CD8-positive, alpha-beta memory T cell (primary cell): ENCODE measurements at regions not wholly inside any gene's neighbourhood (a gene's known extent, or its start where the extent isn't known, plus 50 kb on each side); places are given as distances from the start of the nearest gene placed in this dataset.

Experiments
- CTCF ChIA-PET: fragments of 350-600 bp; sonication (Branson Sonifier 250); formaldehyde crosslinking; loops from one replicate; lab custom pipeline; 2021; ENCODE audit warnings: antibody characterized with exemption; lab: Charles Lee
- POLR2A ChIA-PET: fragments of 350-600 bp; sonication (Branson Sonifier 250); formaldehyde crosslinking; loops from one replicate; lab custom pipeline; 2021; ENCODE audit warnings: antibody characterized with exemption; lab: Charles Lee
- DNase-seq, 5 donors: peaks; one replicate each; pipeline versions ENCODE4 v3.0.0 to v3.0.0-alpha.2; 2020 to 2022; ENCODE audit warnings: mixed read lengths in 1 of 5
- H3K27ac ChIP-seq: one replicate; pipeline ENCODE4 v1.7.0; 2013; ENCODE audit warnings: low read depth, mild to moderate bottlenecking, low read length, moderate library complexity
- H3K27me3 ChIP-seq: 2 replicates; pipeline ENCODE4 v1.7.0; 2013; ENCODE audit warnings: low read length, mild to moderate bottlenecking; ENCODE audit not compliant: insufficient read depth, poor library complexity, severe bottlenecking
- H3K36me3 ChIP-seq: 2 replicates; pipeline ENCODE4 v1.7.0; 2013; ENCODE audit warnings: mild to moderate bottlenecking, low read length, moderate library complexity; ENCODE audit not compliant: insufficient read depth
- H3K4me1 ChIP-seq: 2 replicates; pipeline ENCODE4 v1.7.0; 2013; ENCODE audit warnings: mild to moderate bottlenecking, low read length, moderate library complexity; ENCODE audit not compliant: insufficient read depth
- H3K4me3 ChIP-seq: 2 replicates; pipeline ENCODE4 v1.7.0; 2013; ENCODE audit warnings: mild to moderate bottlenecking, low read length
- H3K9me3 ChIP-seq: 2 replicates; pipeline ENCODE4 v1.7.0; 2013; ENCODE audit warnings: mild to moderate bottlenecking, low read length
- H3K27ac Mint-ChIP-seq, 8 donors: one replicate each; pipeline ENCODE4 v1.8.0; 2020 to 2021; ENCODE audit warnings: mixed read lengths in 8 of 8, mild to moderate bottlenecking in 6 of 8, inconsistent platforms in 3 of 8, moderate library complexity in 3 of 8
- H3K27me3 Mint-ChIP-seq, 2 donors: one replicate each; pipeline ENCODE4 v1.8.0; 2020 to 2021; ENCODE audit warnings: mixed read lengths in 2 of 2, mild to moderate bottlenecking in 1 of 2, moderate library complexity in 1 of 2
- H3K36me3 Mint-ChIP-seq, 3 donors: one replicate each; pipeline ENCODE4 v1.8.0; 2020 to 2021; ENCODE audit warnings: mixed read lengths in 3 of 3, inconsistent platforms in 1 of 3, mild to moderate bottlenecking in 1 of 3
- H3K4me1 Mint-ChIP-seq, 3 donors: one replicate each; pipeline ENCODE4 v1.8.0; 2020 to 2021; ENCODE audit warnings: mixed read lengths in 3 of 3, inconsistent platforms in 1 of 3, mild to moderate bottlenecking in 1 of 3
- H3K4me3 Mint-ChIP-seq, 7 donors: one replicate each; pipeline ENCODE4 v1.8.0; 2020 to 2021; ENCODE audit warnings: mixed read lengths in 7 of 7, mild to moderate bottlenecking in 6 of 7, moderate library complexity in 4 of 7, inconsistent platforms in 2 of 7
- H3K9me3 Mint-ChIP-seq, 5 donors: one replicate each; pipeline ENCODE4 v1.8.0; 2020 to 2022; ENCODE audit warnings: mixed read lengths in 5 of 5, mild to moderate bottlenecking in 3 of 5, moderate library complexity in 2 of 5, inconsistent platforms in 1 of 5

DNA sequence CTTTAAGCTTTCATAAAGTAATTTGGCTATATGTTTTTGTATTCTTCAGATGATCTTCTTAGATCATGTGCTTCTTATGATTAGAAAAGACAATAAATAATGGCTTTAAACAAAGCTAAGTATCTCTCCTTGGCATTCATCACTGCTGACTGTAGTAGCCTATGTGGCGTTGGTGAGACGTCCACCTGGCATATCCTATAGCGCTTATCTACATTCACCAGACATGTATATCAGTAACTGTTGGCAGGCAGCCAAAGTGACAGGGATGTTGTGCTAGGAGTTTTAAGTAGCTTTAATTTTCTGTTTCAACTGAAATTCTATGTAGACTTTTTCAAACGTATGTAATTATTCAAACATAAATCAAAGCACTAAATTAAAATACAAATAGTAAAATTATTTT is 276.4 kb downstream of the IL15 start:
- Mint-ChIP-seq H3K9me3 (no peaks in the 10 kb centered on the region), H3K27ac (no peak overlapping the region), H3K36me3 (no peaks in the 10 kb centered on the region), H3K27me3 (peaks cover 2 to 7% of the 10 kb centered on the region in 2 donors), H3K4me1 (no peaks in the 10 kb centered on the region), H3K4me3 (no peak overlapping the region)
- Histone ChIP-seq H3K27me3 (no peaks in the 10 kb centered on the region), H3K36me3 (no peaks in the 10 kb centered on the region), H3K9me3 (no peaks in the 10 kb centered on the region), H3K4me3 (no peak overlapping the region), H3K4me1 (no peaks in the 10 kb centered on the region), H3K27ac (no peak overlapping the region)
- CTCF ChIA-PET = no interaction called here
- no peak for DNase-seq
- POLR2A ChIA-PET = no interaction called here

DNA sequence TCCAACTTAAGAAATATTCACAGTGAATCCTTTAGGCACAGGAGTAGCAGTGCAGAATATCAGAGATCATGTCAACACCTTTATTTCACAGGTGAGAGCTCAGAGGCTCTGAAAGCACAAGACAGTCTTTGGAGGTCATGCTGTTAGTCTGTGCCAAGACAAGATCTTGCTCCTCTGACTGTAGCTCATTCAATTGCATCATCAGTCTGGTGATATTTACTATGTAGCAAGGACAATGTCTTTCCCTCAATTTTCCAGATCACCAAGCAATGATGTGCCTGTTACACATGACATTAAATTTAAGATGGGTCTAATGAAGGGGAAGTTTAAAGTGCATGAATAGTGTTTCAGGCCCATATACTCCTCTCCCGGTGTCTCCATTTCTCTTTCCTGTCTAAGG is 277.5 kb downstream of the IL15 start:
- Histone ChIP-seq H3K4me1 (no peaks in the 10 kb centered on the region), H3K4me3 (no peak overlapping the region), H3K36me3 (no peaks in the 10 kb centered on the region), H3K27me3 (no peaks in the 10 kb centered on the region), H3K27ac (no peak overlapping the region), H3K9me3 (no peaks in the 10 kb centered on the region)
- no peaks in the 10 kb centered on the region for H3K9me3 Mint-ChIP-seq
- H3K36me3 Mint-ChIP-seq = no peaks in the 10 kb centered on the region
- no peak overlapping the region for H3K27ac Mint-ChIP-seq
- H3K27me3 Mint-ChIP-seq = no peaks in the 10 kb centered on the region
- no peak for DNase-seq
- H3K4me3 Mint-ChIP-seq = no peak overlapping the region
- ChIA-PET POLR2A (no interaction called here), CTCF (no interaction called here)
- no peaks in the 10 kb centered on the region for H3K4me1 Mint-ChIP-seq

DNA sequence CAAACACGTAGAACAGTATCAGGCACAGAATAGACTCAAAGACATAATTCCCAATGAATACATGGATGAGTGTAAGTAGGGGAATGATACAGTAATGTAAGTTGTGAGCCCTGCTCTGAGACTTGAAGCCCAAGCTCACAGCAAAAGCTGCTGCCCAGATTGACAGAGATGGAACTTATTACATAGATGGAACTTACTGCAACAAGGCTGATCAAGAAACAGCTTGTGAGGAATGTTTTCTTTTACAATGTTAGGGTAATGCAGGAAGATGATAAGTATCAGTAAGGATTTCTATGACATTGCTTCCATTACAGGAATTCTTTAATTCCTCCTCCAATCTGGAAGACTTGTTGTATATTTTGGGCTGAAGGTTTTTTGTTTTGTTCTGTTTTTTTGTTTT is 278.4 kb downstream of the IL15 start:
- no peaks in the 10 kb centered on the region for H3K27me3 ChIP-seq
- H3K4me1 ChIP-seq = no peaks in the 10 kb centered on the region
- no peak overlapping the region for H3K4me3 ChIP-seq
- H3K9me3 ChIP-seq = no peaks in the 10 kb centered on the region
- Mint-ChIP-seq H3K27me3 (no peaks in the 10 kb centered on the region), H3K9me3 (no peaks in the 10 kb centered on the region), H3K4me3 (no peak overlapping the region), H3K36me3 (no peaks in the 10 kb centered on the region), H3K4me1 (no peaks in the 10 kb centered on the region), H3K27ac (no peak overlapping the region)
- ChIA-PET CTCF (no interaction called here), POLR2A (no interaction called here)
- DNase-seq = no peak
- no peaks in the 10 kb centered on the region for H3K36me3 ChIP-seq
- H3K27ac ChIP-seq = no peak overlapping the region

DNA sequence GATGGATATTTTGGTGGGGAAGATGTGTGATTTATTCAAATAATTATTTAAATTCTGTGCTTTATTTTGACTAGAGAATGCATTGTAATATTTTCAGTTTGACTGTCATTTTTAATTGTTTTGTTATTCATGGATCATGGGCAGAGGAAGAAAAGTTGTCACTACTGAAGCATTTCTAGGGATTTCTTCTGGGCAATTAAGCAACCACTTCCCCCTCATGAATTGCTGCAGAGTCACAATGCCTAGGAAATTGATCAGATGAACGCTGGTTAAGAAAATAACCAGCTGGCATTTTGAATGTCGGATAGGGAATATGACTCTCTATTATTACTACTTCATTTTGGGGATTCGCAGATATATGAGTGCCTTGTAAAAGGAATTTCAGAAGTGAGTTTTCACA is 283.3 kb downstream of the IL15 start:
- DNase-seq = no peak
- no peak overlapping the region for H3K4me3 Mint-ChIP-seq
- H3K27me3 Mint-ChIP-seq = peaks cover 0 to 2% of the 10 kb centered on the region in 2 donors
- no peak overlapping the region for H3K4me3 ChIP-seq
- no peaks in the 10 kb centered on the region for H3K27me3 ChIP-seq
- H3K4me1 ChIP-seq = no peaks in the 10 kb centered on the region
- no peaks in the 10 kb centered on the region for H3K9me3 Mint-ChIP-seq
- POLR2A ChIA-PET = no interaction called here
- H3K9me3 ChIP-seq = no peaks in the 10 kb centered on the region
- H3K4me1 Mint-ChIP-seq = no peaks in the 10 kb centered on the region
- H3K36me3 Mint-ChIP-seq = no peaks in the 10 kb centered on the region
- H3K36me3 ChIP-seq = no peaks in the 10 kb centered on the region
- H3K27ac Mint-ChIP-seq = no peak overlapping the region
- CTCF ChIA-PET = no interaction called here
- no peak overlapping the region for H3K27ac ChIP-seq

DNA sequence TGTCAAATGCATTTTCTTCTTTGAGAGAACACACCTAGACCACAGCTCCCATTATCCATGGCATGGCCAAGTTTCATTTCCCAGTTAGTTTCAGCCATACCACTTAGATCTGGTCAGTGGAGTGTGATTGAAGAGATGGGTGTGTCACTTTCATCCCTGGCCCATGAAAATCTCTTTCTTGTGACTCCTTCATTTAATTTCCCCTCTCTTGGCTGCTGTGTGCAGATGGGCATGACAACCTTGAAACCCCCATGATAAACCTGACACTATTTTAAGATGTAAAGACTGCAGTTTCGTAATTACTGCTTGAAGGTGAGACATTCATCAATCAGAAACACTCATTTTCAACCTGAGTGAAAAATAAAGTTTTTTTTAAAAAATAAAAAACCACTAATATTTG is 284.9 kb downstream of the IL15 start:
- Histone ChIP-seq H3K27ac (no peak overlapping the region), H3K27me3 (no peaks in the 10 kb centered on the region), H3K4me1 (no peaks in the 10 kb centered on the region), H3K36me3 (no peaks in the 10 kb centered on the region), H3K9me3 (no peaks in the 10 kb centered on the region), H3K4me3 (no peak overlapping the region)
- Mint-ChIP-seq H3K4me1 (no peaks in the 10 kb centered on the region), H3K27me3 (peaks cover 2 to 3% of the 10 kb centered on the region in 2 donors), H3K36me3 (no peaks in the 10 kb centered on the region), H3K9me3 (no peaks in the 10 kb centered on the region), H3K27ac (no peak overlapping the region), H3K4me3 (no peak overlapping the region)
- CTCF ChIA-PET = no interaction called here
- DNase-seq = no peak
- POLR2A ChIA-PET = no interaction called here

DNA sequence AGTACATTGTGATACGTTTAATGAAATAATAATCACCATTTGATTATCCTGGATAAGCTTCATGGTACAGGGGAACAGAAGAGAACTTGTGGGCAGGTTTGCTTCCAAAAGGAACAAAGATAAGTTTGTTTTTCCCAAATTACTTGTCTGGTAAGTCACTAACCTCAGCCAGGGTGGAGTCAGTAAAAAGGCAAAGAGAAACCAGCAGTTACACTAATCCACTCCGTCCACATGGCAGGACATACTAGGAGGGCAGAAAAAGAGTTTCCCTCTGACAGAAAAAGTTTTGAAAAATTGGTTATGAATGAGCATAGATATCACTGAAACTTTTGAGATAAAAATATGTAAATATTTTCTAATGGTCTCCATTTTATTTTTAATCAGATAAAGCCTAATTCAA is 285.9 kb downstream of the IL15 start:
- H3K9me3 Mint-ChIP-seq = no peaks in the 10 kb centered on the region
- Histone ChIP-seq H3K9me3 (no peaks in the 10 kb centered on the region), H3K4me3 (no peak overlapping the region), H3K36me3 (no peaks in the 10 kb centered on the region), H3K27ac (no peak overlapping the region), H3K27me3 (no peaks in the 10 kb centered on the region), H3K4me1 (no peaks in the 10 kb centered on the region)
- H3K27ac Mint-ChIP-seq = no peak overlapping the region
- H3K36me3 Mint-ChIP-seq = no peaks in the 10 kb centered on the region
- ChIA-PET POLR2A (no interaction called here), CTCF (no interaction called here)
- no peak for DNase-seq
- peaks cover 2 to 3% of the 10 kb centered on the region in 2 donors for H3K27me3 Mint-ChIP-seq
- H3K4me1 Mint-ChIP-seq = no peaks in the 10 kb centered on the region
- H3K4me3 Mint-ChIP-seq = no peak overlapping the region

DNA sequence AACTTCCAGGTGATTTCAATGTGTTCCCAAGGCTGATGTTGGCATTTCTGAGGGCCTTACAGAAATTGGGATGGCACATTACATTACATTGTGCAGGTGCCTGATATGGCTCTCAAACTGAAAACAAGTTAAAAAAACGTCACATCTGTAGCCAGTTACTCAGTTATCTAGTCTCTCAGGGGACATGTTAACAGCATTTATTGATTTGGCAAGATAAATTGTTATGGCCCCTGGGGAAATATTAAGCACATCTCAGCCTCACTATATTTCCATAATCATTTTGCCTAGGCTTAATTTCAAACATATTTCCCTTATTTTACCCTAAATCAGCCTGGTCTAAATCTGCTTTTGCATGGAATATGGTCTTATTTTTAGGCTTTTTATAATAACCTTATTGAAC is 290.0 kb downstream of the IL15 start:
- Histone ChIP-seq H3K9me3 (no peaks in the 10 kb centered on the region), H3K27ac (no peak overlapping the region), H3K4me3 (no peak overlapping the region), H3K27me3 (no peaks in the 10 kb centered on the region), H3K36me3 (no peaks in the 10 kb centered on the region), H3K4me1 (no peaks in the 10 kb centered on the region)
- no peak overlapping the region for H3K27ac Mint-ChIP-seq
- CTCF ChIA-PET = no interaction called here
- H3K36me3 Mint-ChIP-seq = no peaks in the 10 kb centered on the region
- H3K4me3 Mint-ChIP-seq = no peak overlapping the region
- POLR2A ChIA-PET = no interaction called here
- peaks cover 0 to 3% of the 10 kb centered on the region in 2 donors for H3K27me3 Mint-ChIP-seq
- no peaks in the 10 kb centered on the region for H3K4me1 Mint-ChIP-seq
- H3K9me3 Mint-ChIP-seq = no peaks in the 10 kb centered on the region
- DNase-seq = no peak

DNA sequence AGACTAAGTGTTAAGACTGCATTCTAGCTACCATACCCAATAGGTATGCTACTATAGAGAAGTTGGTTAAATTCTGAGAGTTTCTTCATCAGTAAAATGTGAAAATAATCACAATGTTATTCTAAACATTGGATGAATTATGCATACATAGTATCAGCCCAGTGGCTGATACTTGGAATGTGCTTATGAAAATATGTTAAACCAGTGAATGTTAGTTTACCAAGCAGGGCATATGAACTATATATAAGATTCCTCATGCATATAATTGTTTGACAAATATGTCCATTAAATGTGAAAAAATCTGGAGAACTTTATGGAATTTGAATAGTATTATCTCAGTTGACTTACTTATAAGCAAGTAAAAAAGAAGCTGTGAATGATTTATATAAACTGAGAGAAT is 296.1 kb downstream of the IL15 start:
- Histone ChIP-seq H3K4me3 (no peak overlapping the region), H3K9me3 (peaks cover 4% of the 10 kb centered on the region), H3K36me3 (no peaks in the 10 kb centered on the region), H3K4me1 (no peaks in the 10 kb centered on the region), H3K27ac (no peak overlapping the region), H3K27me3 (no peaks in the 10 kb centered on the region)
- Mint-ChIP-seq H3K27ac (no peak overlapping the region), H3K9me3 (peaks cover 1 to 11% (median 3%) of the 10 kb centered on the region in 5 donors), H3K36me3 (no peaks in the 10 kb centered on the region), H3K27me3 (no peaks in the 10 kb centered on the region), H3K4me1 (no peaks in the 10 kb centered on the region), H3K4me3 (no peak overlapping the region)
- ChIA-PET CTCF (no interaction called here), POLR2A (no interaction called here)
- no peak for DNase-seq

DNA sequence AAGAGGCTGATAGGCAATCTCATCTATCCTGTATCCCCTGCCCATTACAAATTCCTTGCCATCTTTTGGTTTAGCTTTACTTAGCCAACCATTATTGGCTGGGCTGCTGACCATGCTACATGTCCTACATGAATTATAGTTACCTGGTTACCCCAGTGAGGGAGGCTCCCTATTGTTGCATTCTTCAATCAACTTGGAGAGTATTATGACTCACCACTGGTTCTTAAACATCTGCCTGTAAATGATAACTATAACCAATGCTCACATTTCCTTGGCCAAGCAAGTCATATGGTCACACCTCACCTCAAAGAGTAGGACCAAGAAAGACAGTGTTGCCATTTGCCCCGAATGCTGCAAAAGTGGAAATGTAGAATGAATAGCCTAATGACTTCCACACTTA is 297.6 kb downstream of the IL15 start:
- Mint-ChIP-seq H3K36me3 (no peaks in the 10 kb centered on the region), H3K4me1 (no peaks in the 10 kb centered on the region), H3K4me3 (no peak overlapping the region), H3K27ac (no peak overlapping the region), H3K27me3 (no peaks in the 10 kb centered on the region), H3K9me3 (peaks cover 3 to 23% (median 11%) of the 10 kb centered on the region in 5 donors)
- Histone ChIP-seq H3K4me3 (no peak overlapping the region), H3K4me1 (no peaks in the 10 kb centered on the region), H3K27ac (no peak overlapping the region), H3K36me3 (no peaks in the 10 kb centered on the region), H3K27me3 (no peaks in the 10 kb centered on the region), H3K9me3 (peaks cover 4% of the 10 kb centered on the region)
- ChIA-PET CTCF (no interaction called here), POLR2A (no interaction called here)
- no peak for DNase-seq
